ENCODE measurements at regions not wholly inside any gene's neighbourhood (a gene's known extent, or its start where the extent isn't known, plus 50 kb on each side); places are given as distances from the start of the nearest gene placed in this dataset.
"Not testable (repeated sequence)": the region's sequence is repeated elsewhere in the genome, so short reads cannot be mapped to it uniquely, and the experiment has no call there.

- DNase-seq, result no peak
- TF ChIP-seq POLR2A (IDR thresholded peaks at IDR 0.05) (no peak), CTCF (IDR thresholded peaks at IDR 0.05 in 4 of 5, conservative IDR thresholded peaks at IDR 0.05 in 1 of 5) (no peak)
- Histone ChIP-seq H3K27ac (no peak overlapping the region), H3K27me3 (no peaks in the 10 kb centered on the region), H3K4me1 (no peaks in the 10 kb centered on the region), H3K4me3 (no peak overlapping the region), H3K9me3 (no peaks in the 10 kb centered on the region), H3K36me3 (no peaks in the 10 kb centered on the region)
- intact Hi-C loops (cut with DNase I; ENCODE audit: low total_unique reads), result no loop called here
- in situ Hi-C loops (cut with MboI; ENCODE audit: low sequenced_read_pairs in 4 of 4), result loop anchor here in 1 of 4 donors (25.0 kb wide), 1 partner anchor 1956 kb away; no protein-coding TSS in a partner anchor
- no peak for ATAC-seq
These were observed 66.8 kb upstream of the KBTBD8 start for GRCh38 chr3:66931291-66931690.

- intact Hi-C loops (cut with DNase I; ENCODE audit: low total_unique reads), result no loop called here
- no peaks in the 10 kb centered on the region for H3K36me3 ChIP-seq
These were observed 66.4 kb upstream of the KBTBD8 start for GRCh38 chr3:66931699-66932098.

GRCh38 chr3:66933233-66933632, 64.9 kb upstream of the KBTBD8 start:
- H3K4me1 ChIP-seq, result no peaks in the 10 kb centered on the region
- intact Hi-C loops (cut with DNase I; ENCODE audit: low total_unique reads) (no loop called here), in situ Hi-C loops (cut with MboI; ENCODE audit: low sequenced_read_pairs in 4 of 4) (loop anchor here in 1 of 4 donors (25.0 kb wide), 1 partner anchor 1954 kb away; no protein-coding TSS in a partner anchor)
- H3K36me3 ChIP-seq, result no peaks in the 10 kb centered on the region
- no peak for ATAC-seq
- no peak for DNase-seq
- no peaks in the 10 kb centered on the region for H3K27me3 ChIP-seq
- TF ChIP-seq CTCF (IDR thresholded peaks at IDR 0.05 in 4 of 5, conservative IDR thresholded peaks at IDR 0.05 in 1 of 5) (no peak), POLR2A (IDR thresholded peaks at IDR 0.05) (no peak)
- no peak overlapping the region for H3K27ac ChIP-seq
- H3K9me3 ChIP-seq, result no peaks in the 10 kb centered on the region
- no peak overlapping the region for H3K4me3 ChIP-seq

More at GRCh38 chr3:66931699-66932098, 66.4 kb upstream of the KBTBD8 start:
- TF ChIP-seq CTCF (IDR thresholded peaks at IDR 0.05 in 4 of 5, conservative IDR thresholded peaks at IDR 0.05 in 1 of 5), result no peak
- no peak for TF ChIP-seq POLR2A (IDR thresholded peaks at IDR 0.05)
- Histone ChIP-seq H3K27me3 (no peaks in the 10 kb centered on the region), H3K9me3 (no peaks in the 10 kb centered on the region), H3K4me3 (no peak overlapping the region), H3K27ac (no peak overlapping the region), H3K4me1 (no peaks in the 10 kb centered on the region)
- in situ Hi-C loops (cut with MboI; ENCODE audit: low sequenced_read_pairs in 4 of 4), result loop anchor here in 1 of 4 donors (25.0 kb wide), 1 partner anchor 1956 kb away; no protein-coding TSS in a partner anchor
- DNase-seq (no peak), ATAC-seq (no peak)

- no peak overlapping the region for H3K4me3 ChIP-seq
- no peak for DNase-seq
- intact Hi-C loops (cut with DNase I; ENCODE audit: low total_unique reads) (no loop called here), in situ Hi-C loops (cut with MboI; ENCODE audit: low sequenced_read_pairs in 4 of 4) (loop anchor here in 1 of 4 donors (25.0 kb wide), 1 partner anchor 1953 kb away; no protein-coding TSS in a partner anchor)
- H3K9me3 ChIP-seq, result no peaks in the 10 kb centered on the region
- no peak for TF ChIP-seq POLR2A (IDR thresholded peaks at IDR 0.05)
- TF ChIP-seq CTCF (IDR thresholded peaks at IDR 0.05 in 4 of 5, conservative IDR thresholded peaks at IDR 0.05 in 1 of 5), result no peak
- H3K36me3 ChIP-seq, result no peaks in the 10 kb centered on the region
- no peak overlapping the region for H3K27ac ChIP-seq
- no peaks in the 10 kb centered on the region for H3K27me3 ChIP-seq
- ATAC-seq, result no peak
- H3K4me1 ChIP-seq, result no peaks in the 10 kb centered on the region
These were observed 64.1 kb upstream of the KBTBD8 start for GRCh38 chr3:66934041-66934440.

- Histone ChIP-seq H3K4me3 (no peak overlapping the region), H3K9me3 (no peaks in the 10 kb centered on the region), H3K36me3 (no peaks in the 10 kb centered on the region), H3K27ac (no peak overlapping the region), H3K4me1 (no peaks in the 10 kb centered on the region), H3K27me3 (no peaks in the 10 kb centered on the region)
- intact Hi-C loops (cut with DNase I; ENCODE audit: low total_unique reads) (no loop called here), in situ Hi-C loops (cut with MboI; ENCODE audit: low sequenced_read_pairs in 4 of 4) (loop anchor here in 1 of 4 donors (25.0 kb wide), 1 partner anchor 1953 kb away; no protein-coding TSS in a partner anchor)
- ATAC-seq (no peak), DNase-seq (no peak)
- no peak for TF ChIP-seq POLR2A (IDR thresholded peaks at IDR 0.05)
- TF ChIP-seq CTCF (IDR thresholded peaks at IDR 0.05 in 4 of 5, conservative IDR thresholded peaks at IDR 0.05 in 1 of 5), result no peak
These were observed 63.4 kb upstream of the KBTBD8 start for GRCh38 chr3:66934725-66935124.

- H3K9me3 ChIP-seq; ATAC-seq; H3K27me3 ChIP-seq; H3K36me3 ChIP-seq; H3K4me3 ChIP-seq; intact Hi-C loops (cut with DNase I; ENCODE audit: low total_unique reads); H3K4me1 ChIP-seq; DNase-seq; H3K27ac ChIP-seq: not testable (repeated sequence)
- in situ Hi-C loops (cut with MboI; ENCODE audit: low sequenced_read_pairs in 4 of 4), result loop anchor here in 1 of 4 donors (25.0 kb wide), 1 partner anchor 1950 kb away; no protein-coding TSS in a partner anchor
These were observed 61.1 kb upstream of the KBTBD8 start for GRCh38 chr3:66937041-66937440.

Data from gastrocnemius medialis (tissue), 4 donors.